Stomach (tissue), 4 donors: ENCODE measurements at regions not wholly inside any gene's neighbourhood (a gene's known extent, or its start where the extent isn't known, plus 50 kb on each side); places are given as distances from the start of the nearest gene placed in this dataset.

ENCODE experiments used
- CTCF ChIP-seq, 7 experiments: fragments of 450-650 bp in 4 of 7; fragments of 200-600 bp in 3 of 7; sonication (generic) in 3 of 7; IDR thresholded peaks; one replicate each; pipeline ENCODE4 v1.5.1; 2016 to 2019; ENCODE audit warnings: antibody characterized with exemption in 7 of 7, control low read depth in 2 of 7, mild to moderate bottlenecking in 1 of 7
- POLR2A ChIP-seq, 4 donors: fragments of 450-650 bp; IDR thresholded peaks; one replicate each; pipeline ENCODE4 v1.6.1; 2016; ENCODE audit warnings: antibody characterized with exemption in 4 of 4, control low read depth in 2 of 4, mild to moderate bottlenecking in 1 of 4, moderate library complexity in 1 of 4

- TF ChIP-seq POLR2A (IDR thresholded peaks at IDR 0.05) (no peak), CTCF (IDR thresholded peaks at IDR 0.05) (no peak)
Measured at GRCh38 chr10:88057720-88058119, 194.3 kb downstream of the PTEN start.
